ENCODE measurements at regions not wholly inside any gene's neighbourhood (a gene's known extent, or its start where the extent isn't known, plus 50 kb on each side); places are given as distances from the start of the nearest gene placed in this dataset.

DNA sequence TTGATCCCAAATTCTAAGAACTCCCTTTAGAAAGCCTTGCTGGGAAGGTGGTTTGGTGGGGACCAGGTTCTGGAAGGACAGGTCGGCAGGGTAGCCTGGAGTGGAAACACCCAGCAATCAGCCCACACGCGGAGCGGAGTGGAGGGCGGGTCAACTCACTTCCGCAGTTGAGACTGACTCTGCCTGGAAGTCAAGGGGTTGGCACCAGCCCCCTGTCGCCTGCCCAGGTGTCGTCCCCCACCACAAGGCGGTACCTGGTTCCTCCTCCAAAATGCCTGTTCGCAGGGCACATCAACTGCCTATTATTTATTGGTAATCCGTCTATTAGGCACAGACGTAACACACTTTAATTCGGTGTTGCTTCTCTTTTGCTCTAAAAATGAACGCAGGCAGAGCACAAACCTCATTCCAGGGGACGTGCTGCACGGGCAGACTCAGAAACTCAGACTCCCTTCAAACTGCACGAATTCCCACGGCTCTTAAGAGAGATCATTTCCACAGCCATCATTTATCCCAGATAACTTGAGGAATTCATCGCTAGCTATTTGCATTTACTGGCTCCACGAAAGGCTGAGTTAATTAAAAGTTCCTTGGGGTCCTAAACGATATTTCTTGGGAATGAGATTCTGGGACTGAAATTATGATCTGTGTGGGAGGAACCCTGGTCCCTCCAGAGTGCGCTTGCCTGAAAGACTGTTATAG lies 248.2 kb upstream of the PPP2R2D start:
- DNase-seq, result no peak

DNA sequence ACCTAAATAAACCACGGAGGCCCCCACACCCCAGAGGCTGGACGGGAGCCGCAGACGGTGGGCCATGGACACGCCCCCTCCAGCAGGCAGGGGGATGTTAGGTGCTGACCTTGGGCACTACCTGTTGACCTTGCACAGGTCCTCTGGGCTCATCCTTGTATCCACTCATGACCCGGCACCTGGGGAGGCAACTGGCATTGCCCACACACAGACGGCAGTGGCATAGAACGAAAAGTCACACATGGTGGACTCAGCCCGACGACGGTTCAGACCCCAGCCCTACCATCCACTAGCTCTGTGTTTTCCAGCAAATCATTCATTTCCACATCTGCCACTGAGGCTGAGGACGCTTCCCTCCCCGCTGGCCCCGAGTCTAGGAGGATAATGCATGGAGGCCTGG lies 247.7 kb upstream of the PPP2R2D start:
- DNase-seq, result no peak

DNA sequence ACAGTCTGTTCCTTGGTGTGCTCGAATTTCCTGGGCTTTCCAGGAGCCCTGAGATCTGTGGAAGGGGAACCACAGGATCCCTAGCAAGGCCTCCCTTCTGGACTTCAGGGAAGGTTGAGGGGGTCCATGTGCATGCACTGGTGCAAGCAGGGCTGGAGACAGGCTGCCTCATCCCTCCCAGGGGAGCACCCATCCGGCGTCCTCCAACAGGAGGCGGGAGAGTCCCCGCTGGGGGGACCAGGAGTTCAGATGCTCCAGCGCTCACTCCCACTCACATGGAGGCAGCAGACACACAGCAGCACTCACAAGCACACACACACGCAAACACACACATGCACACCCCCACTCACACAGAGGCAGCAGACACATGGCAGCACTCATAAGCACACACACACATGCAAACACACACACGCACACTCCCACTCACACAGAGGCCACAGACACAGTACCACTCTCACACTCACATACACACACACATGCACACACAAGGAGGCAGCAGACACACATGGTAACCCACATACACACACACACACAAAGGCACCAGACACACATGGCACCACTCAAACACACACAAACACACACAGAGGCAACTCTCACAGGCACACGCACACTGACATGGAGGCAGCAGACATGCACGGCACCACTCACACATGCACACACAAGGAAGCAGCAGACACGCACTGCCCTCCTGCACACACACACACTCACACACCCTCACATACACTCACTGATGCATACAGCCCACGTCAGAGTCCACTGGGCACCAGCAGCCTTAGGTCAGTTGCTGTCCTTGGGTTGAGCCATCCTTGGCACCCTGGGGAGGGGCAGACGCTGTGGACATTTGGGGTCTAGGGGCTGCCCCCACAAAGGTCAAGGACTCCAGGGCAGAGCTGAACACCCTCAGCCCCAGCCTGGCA lies 247.0 kb upstream of the PPP2R2D start:
- no peak for DNase-seq

- DNase-seq, result no peak
These were observed 246.2 kb upstream of the PPP2R2D start for GRCh38 chr10:131654471-131655087.

- DNase-seq, result no peak
These were observed 245.5 kb upstream of the PPP2R2D start for GRCh38 chr10:131655101-131655849.

- no peak for DNase-seq
These were observed 244.8 kb upstream of the PPP2R2D start for GRCh38 chr10:131656009-131656408.

DNA sequence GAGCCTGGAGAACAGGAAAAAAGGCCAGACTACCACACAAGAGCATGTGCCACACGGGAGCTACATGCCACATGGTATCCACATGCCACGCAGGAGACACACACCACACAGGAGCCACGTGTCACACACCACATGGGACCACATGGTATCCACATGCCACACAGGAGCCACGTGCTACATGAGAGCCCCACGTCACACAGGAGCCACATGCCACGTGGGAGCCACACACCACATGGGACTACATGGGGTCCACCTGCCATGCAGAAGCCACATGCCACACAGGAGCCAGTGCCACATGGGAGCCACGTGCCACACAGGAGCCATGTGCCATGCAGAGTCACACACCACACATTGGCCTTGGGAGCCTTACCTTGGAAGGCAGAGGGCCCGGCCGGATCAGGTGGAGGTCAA lies 244.4 kb upstream of the PPP2R2D start:
- DNase-seq, result no peak

GRCh38 chr10:131657318-131657984 lies 243.4 kb upstream of the PPP2R2D start:
- DNase-seq, result no peak

- DNase-seq, result no peak
These were observed 242.8 kb upstream of the PPP2R2D start for GRCh38 chr10:131657985-131658330.

- DNase-seq, result no peak
These were observed 242.2 kb upstream of the PPP2R2D start for GRCh38 chr10:131658476-131659110.

- no peak for DNase-seq
These were observed 240.4 kb upstream of the PPP2R2D start for GRCh38 chr10:131660427-131660826.

DNA sequence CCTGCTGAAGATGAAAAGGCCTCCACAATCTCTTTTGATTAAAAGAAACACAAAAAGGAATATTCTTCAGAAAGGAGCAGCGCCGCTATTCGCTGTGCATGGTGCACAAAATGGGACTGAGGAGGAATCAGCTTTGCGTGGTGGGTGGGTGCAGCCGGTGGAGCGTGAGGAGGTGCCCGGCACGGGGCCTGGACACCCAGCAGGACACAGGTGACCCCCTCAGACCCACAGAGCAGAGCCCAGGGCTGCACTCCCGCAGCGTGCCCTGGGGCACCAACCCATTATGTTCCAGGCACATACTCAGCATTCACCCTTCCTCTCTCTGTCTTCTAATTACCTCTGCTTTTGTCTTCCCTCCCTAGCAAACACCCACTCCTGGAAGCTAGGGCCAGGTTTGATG lies 238.0 kb upstream of the PPP2R2D start:
- no peak for DNase-seq

- no peak for DNase-seq
These were observed 237.5 kb upstream of the PPP2R2D start for GRCh38 chr10:131663351-131663750.

GRCh38 chr10:131666091-131666490 lies 234.7 kb upstream of the PPP2R2D start:
- DNase-seq, result no peak

DNA sequence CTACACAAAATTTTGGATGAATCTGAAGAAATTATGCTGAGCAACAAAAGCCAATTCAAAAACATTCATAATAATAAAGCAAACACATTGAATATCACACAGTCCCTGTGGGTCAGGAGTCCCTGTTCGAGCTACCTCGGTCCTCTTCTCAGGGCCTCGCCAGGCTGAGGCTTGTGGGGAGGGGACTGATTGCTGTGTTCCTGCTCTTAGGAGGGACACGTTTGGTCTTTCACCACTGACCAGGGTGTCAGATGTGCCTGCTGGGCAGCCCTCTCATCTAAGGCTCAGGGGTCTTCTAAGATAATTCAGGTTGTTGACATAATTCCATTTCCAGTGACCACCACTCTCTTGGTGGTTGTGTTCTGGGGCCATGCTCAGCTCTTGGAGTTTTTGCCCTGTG lies 233.8 kb upstream of the PPP2R2D start:
- DNase-seq, result no peak

DNA sequence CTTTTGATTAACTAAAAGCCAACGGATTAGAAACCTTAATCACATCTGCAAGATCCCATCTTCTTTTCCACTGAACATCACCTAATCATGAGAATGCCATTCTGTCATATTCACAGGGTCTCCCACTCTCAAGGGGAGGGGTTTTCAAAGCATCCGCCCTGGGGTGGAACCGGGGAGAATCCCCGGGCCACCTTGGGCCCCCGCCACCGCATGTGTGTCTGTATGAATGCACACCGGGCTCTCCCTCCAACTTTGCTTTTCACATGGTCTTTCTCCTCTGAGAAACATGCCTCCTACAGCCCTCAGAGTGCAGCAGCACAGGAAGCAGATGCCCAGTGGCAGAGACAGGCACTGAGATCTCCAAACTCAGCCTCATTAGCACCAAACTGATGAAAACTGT lies 233.2 kb upstream of the PPP2R2D start:
- DNase-seq, result no peak

- DNase-seq, result no peak
These were observed 231.9 kb upstream of the PPP2R2D start for GRCh38 chr10:131668903-131669302.

DNA sequence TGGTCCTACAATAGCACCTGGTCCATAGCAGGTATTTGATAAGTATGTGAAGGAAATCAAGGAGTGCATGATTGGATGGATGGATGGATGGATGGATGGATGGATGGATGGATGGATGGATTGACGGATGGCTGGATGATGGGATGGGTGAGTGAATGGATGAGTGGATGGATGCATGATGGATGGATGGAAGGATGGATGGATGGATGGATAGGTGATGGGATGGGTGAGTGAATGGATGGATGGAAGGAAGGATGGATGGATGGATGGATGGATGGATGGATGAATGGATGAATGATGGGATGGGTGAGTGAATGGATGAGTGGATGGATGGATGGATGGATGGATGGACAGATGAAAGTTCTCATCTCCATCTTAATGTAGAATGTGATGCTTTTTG lies 231.0 kb upstream of the PPP2R2D start:
- DNase-seq, result no peak

- DNase-seq, result no peak
These were observed 230.5 kb upstream of the PPP2R2D start for GRCh38 chr10:131670341-131670740.

DNA sequence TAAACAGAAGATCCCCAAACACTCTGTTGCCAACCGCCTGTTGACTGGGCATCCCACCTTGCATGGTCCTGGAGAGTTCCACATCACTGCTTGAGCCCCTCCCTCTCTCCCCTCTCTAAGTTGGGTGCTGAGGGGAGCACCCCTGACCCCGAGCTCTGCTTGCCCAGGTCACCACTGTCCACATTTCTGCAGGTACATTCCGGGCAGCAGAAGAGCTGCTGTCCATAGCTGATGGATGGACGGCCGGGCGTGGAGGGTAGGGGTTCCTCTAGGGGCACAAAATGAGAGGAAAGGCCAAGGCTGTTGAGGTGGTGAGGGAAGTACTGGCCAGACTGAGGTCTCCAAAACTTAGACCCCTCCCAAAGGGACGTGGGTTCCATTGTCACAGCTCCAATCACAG lies 227.4 kb upstream of the PPP2R2D start:
- no peak for DNase-seq

DNA sequence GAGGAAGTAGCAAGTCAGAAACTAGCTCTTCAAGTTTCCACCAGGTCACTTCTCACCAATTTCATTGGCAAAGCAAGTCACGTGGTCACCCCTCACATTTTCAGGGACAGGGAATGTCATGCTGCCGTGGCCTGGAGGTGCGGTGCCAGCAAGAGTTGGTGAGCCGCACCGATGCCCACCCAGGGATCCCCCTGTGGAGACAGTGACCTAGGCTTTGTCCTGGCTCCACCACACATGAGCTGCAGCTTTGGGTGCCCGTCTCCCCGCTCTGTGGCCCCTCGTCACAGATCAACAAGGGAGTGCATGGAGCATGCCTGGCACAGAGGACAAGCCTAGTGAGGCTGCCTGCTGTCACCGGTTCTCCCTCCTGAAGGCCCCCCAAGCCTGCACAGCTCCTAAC lies 226.7 kb upstream of the PPP2R2D start:
- no peak for DNase-seq

DNA sequence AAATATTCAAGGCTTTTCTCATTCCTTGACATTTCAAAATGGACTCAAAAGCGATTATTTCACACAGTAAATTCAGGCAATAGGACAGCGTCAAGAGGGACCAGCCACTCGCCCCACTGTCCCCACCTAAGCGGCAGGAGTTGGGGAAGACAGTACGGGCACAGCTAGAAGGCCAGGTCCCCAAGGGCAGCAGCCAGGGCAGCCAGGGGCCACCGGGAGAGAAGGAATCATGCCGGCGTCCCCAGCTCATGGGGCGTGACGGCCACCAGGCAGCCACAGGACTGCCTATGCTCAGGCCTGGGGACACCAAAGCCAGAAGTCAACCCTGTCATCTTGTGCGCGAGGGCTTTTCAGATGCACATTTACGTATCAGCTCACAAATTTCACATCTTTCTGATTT lies 225.7 kb upstream of the PPP2R2D start:
- no peak for DNase-seq
